ENCODE measurements at regions not wholly inside any gene's neighbourhood (a gene's known extent, or its start where the extent isn't known, plus 50 kb on each side); places are given as distances from the start of the nearest gene placed in this dataset.

GRCh38 chr18:78883501-78883900, 96.1 kb upstream of the SALL3 start:
- no peak for DNase-seq

- DNase-seq = no peak
These were observed 95.1 kb upstream of the SALL3 start for GRCh38 chr18:78884502-78884901.

- DNase-seq = no peak
These were observed 90.4 kb upstream of the SALL3 start for GRCh38 chr18:78889250-78889649.

- no peak for DNase-seq
These were observed 89.2 kb upstream of the SALL3 start for GRCh38 chr18:78890388-78890787.

GRCh38 chr18:78891185-78891762, 88.3 kb upstream of the SALL3 start:
- DNase-seq = no peak

- DNase-seq = no peak
These were observed 87.4 kb upstream of the SALL3 start for GRCh38 chr18:78892177-78892576.

- no peak for DNase-seq
These were observed 86.9 kb upstream of the SALL3 start for GRCh38 chr18:78892721-78893120.

GRCh38 chr18:78893281-78894032, 86.2 kb upstream of the SALL3 start:
- DNase-seq = no peak

- no peak for DNase-seq
These were observed 85.6 kb upstream of the SALL3 start for GRCh38 chr18:78894033-78894305.

- no peak for DNase-seq
These were observed 84.2 kb upstream of the SALL3 start for GRCh38 chr18:78895207-78896001.

- no peak for DNase-seq
These were observed 83.3 kb upstream of the SALL3 start for GRCh38 chr18:78896111-78896905.

- no peak for DNase-seq
These were observed 81.6 kb upstream of the SALL3 start for GRCh38 chr18:78898066-78898465.

- no peak for DNase-seq
These were observed 81.0 kb upstream of the SALL3 start for GRCh38 chr18:78898635-78899034.

GRCh38 chr18:78899241-78899640, 80.4 kb upstream of the SALL3 start:
- no peak for DNase-seq

GRCh38 chr18:78900938-78901909, 78.4 kb upstream of the SALL3 start:
- no peak for DNase-seq

GRCh38 chr18:78901923-78902794, 77.5 kb upstream of the SALL3 start:
- no peak for DNase-seq

- no peak for DNase-seq
These were observed 76.7 kb upstream of the SALL3 start for GRCh38 chr18:78902795-78903435.

GRCh38 chr18:78903436-78904178, 76.0 kb upstream of the SALL3 start:
- DNase-seq = no peak

- no peak for DNase-seq
These were observed 75.5 kb upstream of the SALL3 start for GRCh38 chr18:78904179-78904531.

GRCh38 chr18:78905334-78905733, 74.3 kb upstream of the SALL3 start:
- DNase-seq = no peak

All from stimulated activated CD4-positive, alpha-beta T cell treated with anti-CD3 and anti-CD28 coated beads, Interleukin-1b, Interleukin-23, amount 100 ng/mL, for 48 hours (primary cell).